Caco-2 (cell line): ENCODE measurements at regions not wholly inside any gene's neighbourhood (a gene's known extent, or its start where the extent isn't known, plus 50 kb on each side); places are given as distances from the start of the nearest gene placed in this dataset.

Experiments
- BruUV-seq: library from RNA; stranded (reverse); fragments of 400-500 nt; replicated peaks from 2 replicates; lab custom pipeline; 2021; lab: Mats Ljungman, UMichigan
- CTCF ChIA-PET: fragments of 300-600 bp; sonication (Branson Sonifier 250); formaldehyde crosslinking; loops from one replicate; lab custom pipeline; 2022; ENCODE audit warnings: antibody characterized with exemption; lab: Charles Lee
- POLR2A ChIA-PET: fragments of 300-600 bp; sonication (Branson Sonifier 250); formaldehyde crosslinking; loops from one replicate; lab custom pipeline; 2022; ENCODE audit warnings: antibody characterized with exemption; lab: Charles Lee
- DNase-seq, 2 experiments: peaks; one replicate each; pipeline versions ENCODE4 v3.0.0 to v3.0.0-alpha.2; 2020 to 2022
- H3K27me3 ChIP-seq: replicated peaks from 2 replicates; pipeline ENCODE4 v1.6.0; 2011; ENCODE audit warnings: low read length; ENCODE audit not compliant: control insufficient read depth, insufficient read depth
- H3K36me3 ChIP-seq: 2 replicates; pipeline ENCODE4 v1.5.1; 2011; ENCODE audit warnings: low read length; ENCODE audit not compliant: control insufficient read depth, insufficient read depth
- H3K4me1 ChIP-seq: fragments of 250-450 bp; sonication (Bioruptor Pico); 2 replicates; pipeline ENCODE4 v1.5.1; 2020; ENCODE audit warnings: mild to moderate bottlenecking
- H3K4me3 ChIP-seq: 2 replicates; pipeline ENCODE4 v1.5.1; 2011; ENCODE audit warnings: low read depth, mild to moderate bottlenecking, control low read depth, low read length
- H3K9me3 ChIP-seq: fragments of 250-450 bp; sonication (Bioruptor Pico); 2 replicates; pipeline ENCODE4 v1.5.1; 2020; ENCODE audit warnings: mild to moderate bottlenecking, moderate library complexity
- H3K27ac Mint-ChIP-seq: one replicate; pipeline ENCODE4 v1.8.0; 2022; ENCODE audit warnings: mixed read lengths; ENCODE audit not compliant: unreplicated experiment
- H3K27me3 Mint-ChIP-seq: one replicate; pipeline ENCODE4 v1.8.0; 2022; ENCODE audit warnings: mixed read lengths; ENCODE audit not compliant: insufficient read depth, unreplicated experiment
- H3K36me3 Mint-ChIP-seq: one replicate; pipeline ENCODE4 v1.8.0; 2022; ENCODE audit warnings: mild to moderate bottlenecking, mixed read lengths; ENCODE audit not compliant: insufficient read depth, unreplicated experiment
- H3K4me1 Mint-ChIP-seq: one replicate; pipeline ENCODE4 v1.8.0; 2022; ENCODE audit warnings: low read depth, mixed read lengths; ENCODE audit not compliant: unreplicated experiment
- H3K4me3 Mint-ChIP-seq: one replicate; pipeline ENCODE4 v1.8.0; 2022; ENCODE audit warnings: mild to moderate bottlenecking, moderate library complexity, mixed read lengths; ENCODE audit not compliant: unreplicated experiment
- H3K9me3 Mint-ChIP-seq: one replicate; pipeline ENCODE4 v1.8.0; 2022; ENCODE audit warnings: mixed read lengths; ENCODE audit not compliant: unreplicated experiment
- intact Hi-C: fragments of 100-400 bp; cut with micrococcal nuclease; formaldehyde crosslinking; loops from one replicate; pipeline ENCODE4 v1.10.0; 2022; ENCODE audit not compliant: unreplicated experiment
- TF ChIP-seq, protein P1 (sequence below), 2 experiments: fragments of 200-600 bp in 1 of 2; IDR thresholded peaks; 1 replicate in 1 of 2; 2 replicates in 1 of 2; pipeline versions ENCODE4 v1.5.1 to v1.8.0; 2011 to 2022; ENCODE audit warnings: antibody characterized with exemption in 1 of 2, control low read depth in 1 of 2, inconsistent platforms in 1 of 2, low read depth in 1 of 2, low read length in 1 of 2, mild to moderate bottlenecking in 1 of 2, moderate library complexity in 1 of 2; ENCODE audit not compliant: insufficient read depth in 1 of 2, severe bottlenecking in 1 of 2, unreplicated experiment in 1 of 2

DNA sequence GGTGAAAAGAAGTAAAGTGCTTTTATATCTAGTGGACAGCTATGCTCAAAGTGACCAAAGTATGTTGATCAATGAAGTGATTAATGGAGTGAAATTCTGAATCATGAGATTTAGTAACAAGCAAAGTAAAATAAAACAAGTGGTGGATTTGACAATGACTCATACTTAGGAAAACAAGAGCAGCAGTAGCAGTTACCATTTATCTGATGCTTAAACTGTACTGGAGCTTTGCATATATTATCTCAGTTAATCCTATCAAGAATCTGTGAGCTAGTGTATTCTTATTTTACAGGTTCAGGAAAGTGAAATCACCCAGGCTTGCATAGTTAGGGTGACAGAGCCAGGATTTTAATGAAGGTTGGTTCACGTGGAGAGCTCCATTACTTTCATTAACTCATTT, 50.6 kb upstream of the SPATA16 start:
- H3K9me3 ChIP-seq, result no peaks in the 10 kb centered on the region
- peaks cover 7% of the 10 kb centered on the region for H3K9me3 Mint-ChIP-seq
- H3K4me3 Mint-ChIP-seq, result no peak overlapping the region
- no peaks in the 10 kb centered on the region for H3K4me1 Mint-ChIP-seq
- no TSS peak for BruUV-seq
- H3K27ac Mint-ChIP-seq, result no peak overlapping the region
- no peaks in the 10 kb centered on the region for H3K27me3 ChIP-seq
- H3K27me3 Mint-ChIP-seq, result no peaks in the 10 kb centered on the region
- H3K4me3 ChIP-seq, result no peak overlapping the region
- ChIA-PET POLR2A (no interaction called here), CTCF (no interaction called here)
- intact Hi-C loops, result no loop called here
- no peak for DNase-seq
- H3K36me3 Mint-ChIP-seq, result no peaks in the 10 kb centered on the region
- H3K4me1 ChIP-seq, result no peaks in the 10 kb centered on the region
- H3K36me3 ChIP-seq, result no peaks in the 10 kb centered on the region
- TF ChIP-seq, protein P1, sequence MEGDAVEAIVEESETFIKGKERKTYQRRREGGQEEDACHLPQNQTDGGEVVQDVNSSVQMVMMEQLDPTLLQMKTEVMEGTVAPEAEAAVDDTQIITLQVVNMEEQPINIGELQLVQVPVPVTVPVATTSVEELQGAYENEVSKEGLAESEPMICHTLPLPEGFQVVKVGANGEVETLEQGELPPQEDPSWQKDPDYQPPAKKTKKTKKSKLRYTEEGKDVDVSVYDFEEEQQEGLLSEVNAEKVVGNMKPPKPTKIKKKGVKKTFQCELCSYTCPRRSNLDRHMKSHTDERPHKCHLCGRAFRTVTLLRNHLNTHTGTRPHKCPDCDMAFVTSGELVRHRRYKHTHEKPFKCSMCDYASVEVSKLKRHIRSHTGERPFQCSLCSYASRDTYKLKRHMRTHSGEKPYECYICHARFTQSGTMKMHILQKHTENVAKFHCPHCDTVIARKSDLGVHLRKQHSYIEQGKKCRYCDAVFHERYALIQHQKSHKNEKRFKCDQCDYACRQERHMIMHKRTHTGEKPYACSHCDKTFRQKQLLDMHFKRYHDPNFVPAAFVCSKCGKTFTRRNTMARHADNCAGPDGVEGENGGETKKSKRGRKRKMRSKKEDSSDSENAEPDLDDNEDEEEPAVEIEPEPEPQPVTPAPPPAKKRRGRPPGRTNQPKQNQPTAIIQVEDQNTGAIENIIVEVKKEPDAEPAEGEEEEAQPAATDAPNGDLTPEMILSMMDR (IDR thresholded peaks at IDR 0.05; ENCODE audit: insufficient read depth in 1 of 2, low read depth in 1 of 2, low read length in 1 of 2, severe bottlenecking in 1 of 2, unreplicated experiment in 1 of 2), result no peak
